CD4-positive, alpha-beta T cell treated with Interleukin-6 for 4 hours (primary cell): ENCODE measurements at regions not wholly inside any gene's neighbourhood (a gene's known extent, or its start where the extent isn't known, plus 50 kb on each side); places are given as distances from the start of the nearest gene placed in this dataset.

Experiments
- DNase-seq: peaks from one replicate; pipeline ENCODE4 v3.0.0-alpha.2; 2020; ENCODE audit warnings: mixed read lengths

DNA sequence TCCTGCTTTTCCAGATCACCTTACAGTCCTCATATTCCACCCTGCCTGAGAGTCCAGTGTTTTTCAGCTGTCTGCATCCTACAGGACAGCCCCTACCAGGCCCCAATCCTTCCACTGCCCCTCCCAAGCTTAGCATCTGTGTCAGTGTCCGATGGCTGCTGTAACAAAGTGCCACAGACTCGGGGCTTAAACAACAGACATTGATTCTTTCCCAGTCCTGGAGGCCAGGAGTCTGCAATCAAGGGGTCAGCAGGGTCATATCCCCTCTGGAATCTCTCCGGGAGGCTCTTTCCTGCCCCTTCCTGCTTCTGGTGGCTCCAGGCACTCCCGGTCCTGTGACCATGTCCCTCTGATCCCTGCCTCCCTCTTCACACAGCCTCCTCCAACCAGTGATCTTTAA is 396.6 kb upstream of the MAP3K7 start:
- DNase-seq, result no peak

GRCh38 chr6:90982581-90982980 is 395.7 kb upstream of the MAP3K7 start:
- no peak for DNase-seq

DNA sequence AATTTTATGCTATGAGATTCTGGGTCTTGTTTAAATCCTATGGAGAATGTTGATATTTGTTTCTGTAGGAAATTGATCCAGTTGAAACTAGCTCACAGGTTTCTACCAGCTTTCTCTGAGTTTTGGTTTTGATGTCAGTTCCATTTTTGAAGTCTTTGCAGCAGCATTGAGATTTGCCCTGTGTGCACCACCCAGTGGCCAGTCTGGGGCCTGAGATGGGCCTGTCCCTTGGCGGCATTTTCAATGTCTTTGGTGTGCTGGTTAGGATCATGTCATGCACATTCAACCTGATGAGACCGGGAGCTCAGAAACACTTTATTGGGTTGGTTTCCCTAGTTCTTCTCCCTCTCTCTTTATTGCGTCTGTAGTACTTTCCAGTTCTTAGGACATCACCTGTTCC is 395.2 kb upstream of the MAP3K7 start:
- no peak for DNase-seq

- no peak for DNase-seq
These were observed 391.2 kb upstream of the MAP3K7 start for GRCh38 chr6:90978046-90978445.

GRCh38 chr6:90977513-90977912 is 390.6 kb upstream of the MAP3K7 start:
- DNase-seq, result no peak

DNA sequence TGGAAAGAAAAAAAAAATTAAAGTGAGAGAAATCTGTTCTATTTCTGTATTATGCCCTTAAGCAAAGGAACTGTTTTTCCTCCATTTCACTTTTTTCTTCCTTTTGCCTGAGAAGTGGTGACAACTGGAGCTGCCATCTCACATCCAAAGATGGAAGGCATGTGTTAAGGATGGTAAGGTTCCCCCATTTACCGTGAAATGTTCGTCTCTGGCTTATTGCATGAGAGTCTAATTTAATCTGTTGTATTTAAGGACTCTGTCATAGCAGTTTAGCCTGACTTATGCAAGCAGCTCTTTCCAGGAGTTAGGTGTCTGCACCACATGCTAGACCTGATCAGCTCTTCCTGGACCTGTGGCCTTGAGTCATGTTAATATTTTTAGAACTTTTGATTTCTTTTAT is 389.5 kb upstream of the MAP3K7 start:
- DNase-seq, result no peak

DNA sequence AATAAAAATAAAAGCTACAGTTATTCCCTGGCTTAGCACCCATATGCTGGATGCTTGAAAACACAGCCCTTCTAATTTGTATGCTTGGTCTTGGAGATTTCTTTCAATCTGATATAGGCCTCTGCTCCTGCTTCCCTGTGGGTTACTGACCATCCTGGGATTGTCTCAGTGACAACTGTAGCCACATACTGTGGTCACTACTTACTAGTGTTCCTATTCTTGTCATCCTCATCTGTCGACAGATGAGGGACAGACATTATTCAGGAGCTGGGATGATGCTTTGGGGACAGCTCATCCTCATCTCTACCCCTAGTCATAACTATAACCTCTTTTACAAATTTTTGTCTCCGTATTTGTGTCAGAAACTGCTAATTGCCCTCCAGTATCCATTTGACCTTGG is 388.9 kb upstream of the MAP3K7 start:
- DNase-seq, result no peak

DNA sequence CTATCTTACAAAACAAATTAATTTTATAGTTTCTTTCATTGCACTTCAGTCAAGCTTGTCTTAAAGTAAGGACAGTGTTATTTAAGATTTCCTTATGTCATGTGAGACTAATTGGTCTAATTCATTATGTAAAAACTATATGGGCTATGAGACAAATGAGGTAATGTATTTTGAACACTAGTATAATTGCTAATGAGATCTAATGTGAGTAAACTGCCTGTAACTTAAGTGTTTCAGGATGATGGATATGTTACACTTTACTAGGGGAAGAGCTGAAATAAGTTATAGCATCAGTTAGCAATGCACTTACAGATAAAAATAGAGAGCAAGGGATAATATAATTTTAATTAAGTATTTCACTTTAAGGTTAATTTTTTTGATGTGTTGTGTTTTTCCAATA is 386.3 kb upstream of the MAP3K7 start:
- no peak for DNase-seq

DNA sequence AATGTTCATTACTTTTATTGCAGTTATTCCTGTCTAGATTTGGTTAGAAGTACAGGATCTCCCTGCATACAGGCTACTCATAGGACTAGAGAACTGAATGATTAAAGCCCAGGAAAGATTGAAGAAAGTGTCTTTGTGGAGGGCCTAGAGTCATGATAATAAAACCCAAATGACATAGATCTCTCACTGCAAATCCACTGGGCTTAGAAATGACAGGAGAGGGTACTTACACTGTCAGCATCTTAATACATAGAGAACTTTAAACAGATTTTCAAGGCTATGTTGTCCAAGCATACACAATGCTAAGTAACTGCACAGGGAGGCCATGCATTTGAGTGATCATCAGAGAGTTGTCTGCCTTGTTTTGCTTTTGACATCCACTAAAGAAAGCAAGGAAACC is 383.8 kb upstream of the MAP3K7 start:
- no peak for DNase-seq

DNA sequence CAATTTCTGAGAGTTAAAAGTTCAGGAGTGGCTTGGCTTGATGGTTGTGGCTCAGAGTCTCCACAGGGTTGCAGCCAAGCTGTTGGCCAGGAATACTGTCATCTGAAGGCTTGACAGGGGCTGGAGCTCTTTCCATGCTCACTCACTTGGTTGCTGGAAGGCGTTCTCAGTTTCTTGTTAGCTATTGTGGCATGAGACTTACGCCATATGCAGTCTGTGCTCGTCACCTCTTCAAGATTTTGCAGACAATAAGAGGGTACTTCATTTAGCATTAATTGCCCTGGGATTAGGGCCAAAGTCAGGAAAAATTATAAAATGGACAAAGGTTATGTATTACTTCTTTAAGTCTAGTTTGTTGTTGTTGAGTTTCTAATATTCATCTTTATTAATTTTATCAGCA is 380.6 kb upstream of the MAP3K7 start:
- DNase-seq, result no peak

GRCh38 chr6:90960324-90960723 is 373.5 kb upstream of the MAP3K7 start:
- no peak for DNase-seq

GRCh38 chr6:90955246-90955645 is 368.4 kb upstream of the MAP3K7 start:
- no peak for DNase-seq

DNA sequence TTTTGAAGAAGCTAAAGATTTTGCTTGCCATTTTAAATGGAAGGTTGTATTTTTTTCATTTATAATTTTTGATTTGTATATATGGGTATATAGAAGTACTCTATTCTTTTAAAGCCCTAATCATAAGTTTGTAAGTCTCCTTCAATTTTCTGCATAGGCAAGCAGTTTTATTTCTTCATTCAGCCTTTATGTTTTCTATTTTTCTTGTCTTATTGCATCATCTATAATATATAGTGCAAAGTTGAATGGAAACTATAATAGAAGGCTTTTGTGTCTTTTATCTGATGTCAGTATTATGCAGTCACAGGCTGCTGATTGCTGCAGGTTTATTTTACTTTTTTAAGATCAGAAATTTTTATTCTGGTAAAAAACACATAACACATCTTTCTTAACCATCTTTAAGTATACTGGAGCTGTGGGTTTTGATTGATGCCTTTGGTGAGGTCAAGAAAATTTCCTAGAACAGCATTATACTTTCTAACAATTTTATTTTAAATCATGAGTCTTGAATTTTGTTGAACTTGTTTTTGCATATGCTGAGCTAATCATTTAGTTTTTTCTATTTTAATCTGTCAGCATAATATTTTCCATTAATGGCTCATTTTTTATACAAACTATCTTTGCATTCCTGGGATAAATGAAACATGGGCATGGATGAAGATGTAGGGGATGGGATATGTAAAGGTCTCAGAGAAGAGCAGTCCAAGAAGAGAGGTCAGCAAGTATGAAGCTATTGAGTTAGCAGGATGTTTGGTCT is 366.7 kb upstream of the MAP3K7 start:
- DNase-seq, result no peak

DNA sequence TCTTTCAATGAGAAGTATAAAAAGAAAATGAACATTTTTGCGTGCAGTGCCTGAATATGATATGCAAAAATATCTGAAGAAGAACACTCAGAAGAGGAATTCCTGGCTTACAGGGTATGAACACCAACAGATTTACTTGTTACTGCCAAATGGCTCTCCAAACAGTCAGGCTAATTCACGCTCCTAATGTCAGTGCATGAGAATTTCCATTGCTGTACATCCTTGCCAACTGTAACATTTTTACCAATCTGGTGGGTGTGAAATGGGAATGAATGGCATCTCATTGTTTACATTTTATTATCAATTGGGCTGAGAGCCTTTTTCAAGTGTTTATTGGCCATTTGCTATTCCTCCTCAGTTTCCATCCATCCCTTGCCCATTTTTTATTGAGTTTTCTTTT is 365.3 kb upstream of the MAP3K7 start:
- DNase-seq, result no peak

DNA sequence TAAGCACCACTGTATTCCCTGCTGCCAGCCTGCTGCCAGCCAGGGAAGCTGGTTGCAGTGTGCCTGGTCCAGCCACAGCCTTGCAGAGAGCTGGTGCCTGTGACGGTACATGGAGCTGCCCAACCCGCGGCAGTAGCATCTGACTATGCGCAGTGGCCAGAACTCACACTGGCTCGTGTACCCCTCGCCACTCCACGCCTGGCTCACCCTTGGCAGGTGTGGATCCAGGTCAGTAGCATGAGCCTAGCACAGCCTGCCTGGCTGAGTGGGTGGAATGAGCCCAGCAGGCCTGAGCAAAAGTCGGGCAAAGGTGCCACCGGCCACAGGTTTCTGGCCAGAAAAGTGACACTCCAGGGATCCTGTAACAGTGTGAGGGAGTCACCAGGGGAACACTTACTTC is 361.7 kb upstream of the MAP3K7 start:
- no peak for DNase-seq

GRCh38 chr6:90947184-90948064 is 360.6 kb upstream of the MAP3K7 start:
- DNase-seq, result no peak

DNA sequence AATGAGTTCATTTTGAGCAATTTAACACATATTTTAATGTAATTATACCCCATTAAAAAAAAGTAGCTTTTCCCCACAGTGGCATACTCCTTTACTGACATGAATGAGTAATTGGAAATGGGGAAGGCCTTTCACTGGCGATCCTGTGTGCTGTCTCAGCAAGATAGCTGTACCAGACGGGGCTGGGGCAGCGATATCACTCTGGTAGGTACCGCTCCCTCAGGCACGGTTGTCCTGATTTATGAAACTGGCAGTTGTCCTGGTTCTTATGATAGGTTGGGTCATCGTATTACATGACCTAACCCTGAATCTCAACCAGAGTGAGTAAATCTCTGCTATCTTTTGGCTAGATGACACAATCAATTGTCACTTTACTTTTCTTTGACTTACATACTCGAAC is 355.0 kb upstream of the MAP3K7 start:
- no peak for DNase-seq

- no peak for DNase-seq
These were observed 354.1 kb upstream of the MAP3K7 start for GRCh38 chr6:90940812-90941481.

GRCh38 chr6:90939906-90940305 is 353.0 kb upstream of the MAP3K7 start:
- no peak for DNase-seq

DNA sequence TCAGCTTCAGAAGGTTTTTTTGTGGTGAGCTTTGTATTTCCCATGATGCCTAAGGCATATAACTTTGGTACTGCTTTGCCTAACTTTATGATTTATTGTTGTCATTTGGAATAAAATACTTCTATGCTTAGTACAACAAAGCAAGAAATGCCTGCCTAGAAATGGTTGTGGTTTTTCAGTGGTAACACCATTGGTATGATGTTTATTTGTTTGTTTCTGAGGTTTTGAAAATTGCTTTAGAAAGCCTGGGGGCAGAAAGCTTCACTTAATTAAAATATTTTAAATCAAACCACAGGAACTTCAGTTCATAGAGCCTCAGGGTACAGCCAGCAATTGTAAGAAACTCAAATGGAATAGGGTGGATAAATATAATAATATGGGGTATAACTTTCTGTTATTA is 351.2 kb upstream of the MAP3K7 start:
- no peak for DNase-seq

- DNase-seq, result no peak
These were observed 349.4 kb upstream of the MAP3K7 start for GRCh38 chr6:90936286-90936685.

- DNase-seq, result no peak
These were observed 348.1 kb upstream of the MAP3K7 start for GRCh38 chr6:90934966-90935365.

- DNase-seq, result no peak
These were observed 347.2 kb upstream of the MAP3K7 start for GRCh38 chr6:90934081-90934480.

DNA sequence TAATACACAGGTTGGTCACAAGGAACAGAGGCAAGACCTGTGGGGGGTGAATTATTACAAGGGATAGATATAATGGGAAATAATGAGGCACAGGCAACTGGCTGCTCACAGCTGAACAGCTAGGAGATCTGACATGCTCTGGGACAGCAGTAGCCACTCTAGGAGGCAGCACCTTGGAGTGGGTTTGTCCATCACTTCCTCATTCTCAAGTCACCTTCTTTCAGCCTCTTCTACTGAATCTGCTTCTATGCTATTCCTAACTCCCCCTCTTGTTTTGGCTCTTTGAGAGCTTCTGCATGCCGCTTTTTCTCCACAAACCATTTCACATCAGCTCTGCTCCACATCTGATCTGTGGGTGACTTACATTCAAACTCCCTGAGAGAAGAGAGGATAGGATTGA is 345.5 kb upstream of the MAP3K7 start:
- no peak for DNase-seq
